ENCODE measurements at regions not wholly inside any gene's neighbourhood (a gene's known extent, or its start where the extent isn't known, plus 50 kb on each side); places are given as distances from the start of the nearest gene placed in this dataset.
"Not testable (repeated sequence)": the region's sequence is repeated elsewhere in the genome, so short reads cannot be mapped to it uniquely, and the experiment has no call there.

GRCh38 chr2:6196449-6196848 is 504.3 kb downstream of the SOX11 start:
- H3K4me1 ChIP-seq (ENCODE audit: control insufficient read depth, extremely low read depth, insufficient read depth, low read length): no peaks in the 10 kb centered on the region
- no peak overlapping the region for H3K4me3 ChIP-seq (ENCODE audit: control insufficient read depth in 2 of 3, extremely low read depth in 1 of 3, insufficient read depth in 2 of 3, low read depth in 1 of 3, low read length in 3 of 3)
- TF ChIP-seq CTCF (optimal IDR thresholded peaks at IDR 0.05 in 1 of 3, IDR thresholded peaks at IDR 0.05 in 1 of 3, conservative IDR thresholded peaks at IDR 0.05 in 1 of 3; ENCODE audit: extremely low read depth in 1 of 3, insufficient read depth in 2 of 3, low read length in 3 of 3) (no peak), EZH2 (IDR thresholded peaks at IDR 0.05; ENCODE audit: low read length) (no peak)
- no peak overlapping the region for H3K4me2 ChIP-seq (ENCODE audit: control insufficient read depth, extremely low read depth, insufficient read depth, low read depth, low read length)
- no peak overlapping the region for H3K27ac ChIP-seq (ENCODE audit: control insufficient read depth, insufficient read depth, low read length)
- H4K20me1 ChIP-seq (ENCODE audit: control insufficient read depth, extremely low read depth, insufficient read depth, low read length): no peaks in the 10 kb centered on the region
- dilution Hi-C loops (cut with MboI; ENCODE audit: extremely low pct_ligation_motif_present, low sequenced_read_pairs): no loop called here
- no peaks in the 10 kb centered on the region for H3K9me3 ChIP-seq (ENCODE audit: control insufficient read depth, low read depth, low read length)
- no peaks in the 10 kb centered on the region for H3K79me2 ChIP-seq (ENCODE audit: control insufficient read depth, insufficient read depth, low read length)
- no peaks in the 10 kb centered on the region for H3K27me3 ChIP-seq (ENCODE audit: control insufficient read depth, extremely low read depth, insufficient read depth, low read length)
- FAIRE-seq: no peak
- no peak overlapping the region for H3K9ac ChIP-seq (ENCODE audit: control insufficient read depth, extremely low read depth, insufficient read depth, low read length)
- H3K36me3 ChIP-seq (ENCODE audit: control insufficient read depth in 2 of 2, extremely low read depth in 1 of 2, insufficient read depth in 2 of 2, low read length in 2 of 2): no peaks in the 10 kb centered on the region
- H2AFZ ChIP-seq (ENCODE audit: control insufficient read depth, low read length): no peak overlapping the region
- no peak for DNase-seq (ENCODE audit: low read depth, low spot score)
- H3K9me1 ChIP-seq (ENCODE audit: control insufficient read depth, extremely low read depth, insufficient read depth, low read length): no peaks in the 10 kb centered on the region

- H3K9me3 ChIP-seq (ENCODE audit: control insufficient read depth, low read depth, low read length); DNase-seq (ENCODE audit: low read depth, low spot score); H3K9me1 ChIP-seq (ENCODE audit: control insufficient read depth, extremely low read depth, insufficient read depth, low read length); H3K4me1 ChIP-seq (ENCODE audit: control insufficient read depth, extremely low read depth, insufficient read depth, low read length); H4K20me1 ChIP-seq (ENCODE audit: control insufficient read depth, extremely low read depth, insufficient read depth, low read length); H3K27ac ChIP-seq (ENCODE audit: control insufficient read depth, insufficient read depth, low read length); H3K9ac ChIP-seq (ENCODE audit: control insufficient read depth, extremely low read depth, insufficient read depth, low read length); H3K79me2 ChIP-seq (ENCODE audit: control insufficient read depth, insufficient read depth, low read length); H3K36me3 ChIP-seq (ENCODE audit: control insufficient read depth in 2 of 2, extremely low read depth in 1 of 2, insufficient read depth in 2 of 2, low read length in 2 of 2); H3K27me3 ChIP-seq (ENCODE audit: control insufficient read depth, extremely low read depth, insufficient read depth, low read length); H2AFZ ChIP-seq (ENCODE audit: control insufficient read depth, low read length); H3K4me2 ChIP-seq (ENCODE audit: control insufficient read depth, extremely low read depth, insufficient read depth, low read depth, low read length); H3K4me3 ChIP-seq (ENCODE audit: control insufficient read depth in 2 of 3, extremely low read depth in 1 of 3, insufficient read depth in 2 of 3, low read depth in 1 of 3, low read length in 3 of 3); FAIRE-seq; dilution Hi-C loops (cut with MboI; ENCODE audit: extremely low pct_ligation_motif_present, low sequenced_read_pairs): not testable (repeated sequence)
These were observed 506.3 kb downstream of the SOX11 start for GRCh38 chr2:6198370-6198919.

GRCh38 chr2:6202756-6203155 is 510.6 kb downstream of the SOX11 start:
- Histone ChIP-seq H3K9ac (ENCODE audit: control insufficient read depth, extremely low read depth, insufficient read depth, low read length) (no peak overlapping the region), H3K9me3 (ENCODE audit: control insufficient read depth, low read depth, low read length) (peaks cover 4% of the 10 kb centered on the region), H3K4me1 (ENCODE audit: control insufficient read depth, extremely low read depth, insufficient read depth, low read length) (no peaks in the 10 kb centered on the region), H3K79me2 (ENCODE audit: control insufficient read depth, insufficient read depth, low read length) (no peaks in the 10 kb centered on the region), H4K20me1 (ENCODE audit: control insufficient read depth, extremely low read depth, insufficient read depth, low read length) (no peaks in the 10 kb centered on the region), H3K9me1 (ENCODE audit: control insufficient read depth, extremely low read depth, insufficient read depth, low read length) (no peaks in the 10 kb centered on the region), H3K4me3 (ENCODE audit: control insufficient read depth in 2 of 3, extremely low read depth in 1 of 3, insufficient read depth in 2 of 3, low read depth in 1 of 3, low read length in 3 of 3) (no peak overlapping the region), H2AFZ (ENCODE audit: control insufficient read depth, low read length) (no peak overlapping the region), H3K27me3 (ENCODE audit: control insufficient read depth, extremely low read depth, insufficient read depth, low read length) (no peaks in the 10 kb centered on the region), H3K36me3 (ENCODE audit: control insufficient read depth in 2 of 2, extremely low read depth in 1 of 2, insufficient read depth in 2 of 2, low read length in 2 of 2) (no peaks in the 10 kb centered on the region), H3K4me2 (ENCODE audit: control insufficient read depth, extremely low read depth, insufficient read depth, low read depth, low read length) (no peak overlapping the region), H3K27ac (ENCODE audit: control insufficient read depth, insufficient read depth, low read length) (no peak overlapping the region)
- DNase-seq (ENCODE audit: low read depth, low spot score): no peak
- no peak for FAIRE-seq
- dilution Hi-C loops (cut with MboI; ENCODE audit: extremely low pct_ligation_motif_present, low sequenced_read_pairs): no loop called here
- TF ChIP-seq CTCF (optimal IDR thresholded peaks at IDR 0.05 in 1 of 3, IDR thresholded peaks at IDR 0.05 in 1 of 3, conservative IDR thresholded peaks at IDR 0.05 in 1 of 3; ENCODE audit: extremely low read depth in 1 of 3, insufficient read depth in 2 of 3, low read length in 3 of 3): no peak
- TF ChIP-seq EZH2 (IDR thresholded peaks at IDR 0.05; ENCODE audit: low read length): no peak
